Liver (tissue), 8 donors: ENCODE measurements at regions not wholly inside any gene's neighbourhood (a gene's known extent, or its start where the extent isn't known, plus 50 kb on each side); places are given as distances from the start of the nearest gene placed in this dataset.

ENCODE experiments used
- DNase-seq: peaks from one replicate; pipeline ENCODE4 v3.0.0-alpha.2; 2017; ENCODE audit warnings: low spot score
- H3K27ac ChIP-seq, 2 donors: one replicate each; pipeline ENCODE4 v1.7.0; 2013; ENCODE audit warnings: inconsistent platforms in 2 of 2, low read length in 2 of 2, control low read depth in 1 of 2, low read depth in 1 of 2, mild to moderate bottlenecking in 1 of 2
- H3K27me3 ChIP-seq, 4 donors: one replicate each; pipeline versions ENCODE4 v1.6.1 to v1.7.0; 2013; ENCODE audit warnings: low read length in 3 of 4, inconsistent platforms in 1 of 4, mild to moderate bottlenecking in 1 of 4, moderate library complexity in 1 of 4; ENCODE audit not compliant: control insufficient read depth in 4 of 4, insufficient read depth in 4 of 4
- H3K36me3 ChIP-seq, 4 donors: one replicate each; pipeline versions ENCODE4 v1.6.1 to v1.7.0; 2013; ENCODE audit warnings: low read length in 3 of 4, mild to moderate bottlenecking in 3 of 4, low read depth in 1 of 4, moderate library complexity in 1 of 4; ENCODE audit not compliant: control insufficient read depth in 4 of 4, insufficient read depth in 3 of 4
- H3K4me1 ChIP-seq, 4 donors: one replicate each; pipeline versions ENCODE4 v1.6.1 to v1.7.0; 2013; ENCODE audit warnings: low read length in 3 of 4, mild to moderate bottlenecking in 3 of 4, moderate library complexity in 1 of 4; ENCODE audit not compliant: control insufficient read depth in 4 of 4, insufficient read depth in 4 of 4
- H3K4me3 ChIP-seq, 3 donors: one replicate each; pipeline versions ENCODE4 v1.6.1 to v1.7.0; 2013; ENCODE audit warnings: low read length in 3 of 3, control low read depth in 1 of 3, low read depth in 1 of 3, mild to moderate bottlenecking in 1 of 3
- H3K9ac ChIP-seq, 2 donors: one replicate each; pipeline ENCODE4 v1.7.0; 2013; ENCODE audit warnings: low read length in 2 of 2, mild to moderate bottlenecking in 2 of 2, moderate library complexity in 2 of 2, control low read depth in 1 of 2, low read depth in 1 of 2
- H3K9me3 ChIP-seq, 4 donors: one replicate each; pipeline versions ENCODE4 v1.6.1 to v1.7.0; 2013; ENCODE audit warnings: low read length in 3 of 4; ENCODE audit not compliant: control insufficient read depth in 4 of 4
- ATF3 ChIP-seq: IDR thresholded peaks from 2 replicates; pipeline ENCODE4 v1.6.1; 2016; ENCODE audit warnings: antibody characterized with exemption
- CTCF ChIP-seq: fragments of 150-350 bp; IDR thresholded peaks from 2 replicates; pipeline ENCODE4 v1.5.1; 2017; ENCODE audit warnings: improper control_type of control experiment, low read depth, low read length; ENCODE audit not compliant: missing input control
- EGR1 ChIP-seq, 2 donors: IDR thresholded peaks; 2 replicates each; pipeline ENCODE4 v1.6.1; 2016 to 2018; ENCODE audit warnings: antibody characterized with exemption in 2 of 2, low read depth in 2 of 2
- FOXA1 ChIP-seq: IDR thresholded peaks from 2 replicates; pipeline ENCODE4 v1.6.1; 2016; ENCODE audit warnings: antibody characterized with exemption
- FOXA2 ChIP-seq: IDR thresholded peaks from 2 replicates; pipeline ENCODE4 v1.6.1; 2016; ENCODE audit warnings: antibody characterized with exemption
- GABPA ChIP-seq, 2 donors: IDR thresholded peaks in 1 of 2; conservative IDR thresholded peaks in 1 of 2; 2 replicates each; pipeline ENCODE4 v1.6.1; 2016; ENCODE audit warnings: antibody characterized with exemption in 2 of 2, mild to moderate bottlenecking in 1 of 2, moderate library complexity in 1 of 2
- HNF4A ChIP-seq, 2 donors: conservative IDR thresholded peaks; 2 replicates each; pipeline ENCODE4 v1.6.1; 2016; ENCODE audit warnings: antibody characterized with exemption in 2 of 2, mild to moderate bottlenecking in 2 of 2
- HNF4G ChIP-seq: IDR thresholded peaks from 2 replicates; pipeline ENCODE4 v1.6.1; 2016; ENCODE audit warnings: antibody characterized with exemption
- JUND ChIP-seq, 2 donors: IDR thresholded peaks; 2 replicates each; pipeline ENCODE4 v1.6.1; 2016; ENCODE audit warnings: antibody characterized with exemption in 2 of 2
- MAX ChIP-seq: IDR thresholded peaks from 2 replicates; pipeline ENCODE4 v1.6.1; 2016; ENCODE audit warnings: antibody characterized with exemption
- RAD21 ChIP-seq, 2 donors: IDR thresholded peaks; 2 replicates each; pipeline ENCODE4 v1.6.1; 2016; ENCODE audit warnings: antibody characterized with exemption in 2 of 2, mild to moderate bottlenecking in 2 of 2
- RXRA ChIP-seq, 2 donors: IDR thresholded peaks; 2 replicates each; pipeline ENCODE4 v1.6.1; 2017 to 2018; ENCODE audit warnings: antibody characterized with exemption in 2 of 2, mild to moderate bottlenecking in 1 of 2
- TAF1 ChIP-seq: conservative IDR thresholded peaks from 2 replicates; pipeline ENCODE4 v1.6.1; 2016; ENCODE audit warnings: antibody characterized with exemption, mild to moderate bottlenecking
- YY1 ChIP-seq: IDR thresholded peaks from 2 replicates; pipeline ENCODE4 v1.6.1; 2016; ENCODE audit warnings: antibody characterized with exemption, mild to moderate bottlenecking
- ZBTB33 ChIP-seq: IDR thresholded peaks from 2 replicates; pipeline ENCODE4 v1.6.1; 2016; ENCODE audit warnings: antibody characterized with exemption
- WGBS: extraction: QIAGEN DNeasy Blood & Tissue Kit; methylation state at CpG from one replicate; pipeline ENCODE4 v1.1.7; 2013; 5-methylcytosine and 5-hydroxymethylcytosine counted together
- donor health status: healthy.
- donor health status: healthy.
- donor health status: healthy.
- donor health status: healthy.
- donor health status: healthy.

GRCh38 chr1:22383526-22384294 is 67.9 kb upstream of the ZBTB40 start (continued):
- TF ChIP-seq RAD21 (IDR thresholded peaks at IDR 0.05) (no peak), FOXA2 (no peak)

- H3K4me1 ChIP-seq: no peaks in the 10 kb centered on the region
- H3K27ac ChIP-seq: no peak overlapping the region
- no peaks in the 10 kb centered on the region for H3K36me3 ChIP-seq
- peaks cover 0 to 8% (median 1%) of the 10 kb centered on the region in 4 donors for H3K27me3 ChIP-seq
- DNase-seq: no peak
- no peak overlapping the region for H3K9ac ChIP-seq
- no peak overlapping the region for H3K4me3 ChIP-seq
- H3K9me3 ChIP-seq: no peaks in the 10 kb centered on the region
- no peak for TF ChIP-seq GABPA (IDR thresholded peaks at IDR 0.05 in 1 of 2, conservative IDR thresholded peaks at IDR 0.05 in 1 of 2)
- no peak for TF ChIP-seq RXRA (IDR thresholded peaks at IDR 0.05)
- TF ChIP-seq FOXA1: no peak
- TF ChIP-seq MAX: no peak
- TF ChIP-seq TAF1: no peak
- TF ChIP-seq JUND (IDR thresholded peaks at IDR 0.05): no peak
- no peak for TF ChIP-seq FOXA2
- 82% methylated on average over 4 of the region's 4 CpGs for WGBS
Measured at GRCh38 chr1:22385537-22385936, 66.1 kb upstream of the ZBTB40 start.

GRCh38 chr1:22386774-22387173 is 64.9 kb upstream of the ZBTB40 start:
- no peak for DNase-seq
- TF ChIP-seq MAX (no peak), EGR1 (IDR thresholded peaks at IDR 0.05; ENCODE audit: low read depth in 2 of 2) (no peak), ZBTB33 (no peak), HNF4G (no peak), CTCF (no peak), YY1 (no peak), HNF4A (conservative IDR thresholded peaks at IDR 0.05) (no peak), ATF3 (no peak), JUND (IDR thresholded peaks at IDR 0.05) (no peak), FOXA2 (no peak), TAF1 (no peak)
- Histone ChIP-seq H3K36me3 (no peaks in the 10 kb centered on the region), H3K9me3 (no peaks in the 10 kb centered on the region), H3K4me1 (no peaks in the 10 kb centered on the region), H3K27me3 (peaks cover 0 to 8% (median 1%) of the 10 kb centered on the region in 4 donors), H3K4me3 (no peak overlapping the region), H3K9ac (no peak overlapping the region), H3K27ac (no peak overlapping the region)
- WGBS: 88% methylated on average over 3 of the region's 3 CpGs
